IMR-90 (cell line): ENCODE measurements at regions not wholly inside any gene's neighbourhood (a gene's known extent, or its start where the extent isn't known, plus 50 kb on each side); places are given as distances from the start of the nearest gene placed in this dataset.

Experiments
- CEBPB ChIP-seq: IDR thresholded peaks from 2 replicates; pipeline ENCODE4 v1.6.1; 2012; ENCODE audit warnings: low read depth, low read length, improper control_type of control experiment
- CTCF ChIP-seq: conservative IDR thresholded peaks from 2 replicates; pipeline ENCODE4 v1.5.1; 2012; ENCODE audit warnings: mild to moderate bottlenecking, low read depth, low read length, improper control_type of control experiment

GRCh38 chr6:100153636-100154275 is 159.7 kb upstream of the MCHR2 start:
- TF ChIP-seq CTCF, result no peak
- no peak for TF ChIP-seq CEBPB
